Trophoblast cell (in vitro differentiated cells and primary cell): ENCODE measurements at regions not wholly inside any gene's neighbourhood (a gene's known extent, or its start where the extent isn't known, plus 50 kb on each side); places are given as distances from the start of the nearest gene placed in this dataset.

Source experiments
- DNase-seq, 2 donors: peaks; one replicate each; pipeline ENCODE4 v3.0.0-alpha.2; 2016
- H2AFZ ChIP-seq: 2 replicates; pipeline ENCODE4 v1.6.1; 2013; ENCODE audit warnings: low read length, moderate library complexity, mild to moderate bottlenecking; ENCODE audit not compliant: insufficient read depth, poor library complexity
- H2AK5ac ChIP-seq: 2 replicates; pipeline ENCODE4 v1.6.1; 2013; ENCODE audit warnings: mild to moderate bottlenecking, low read length
- H2BK120ac ChIP-seq: 2 replicates; pipeline ENCODE4 v1.6.1; 2013; ENCODE audit warnings: low read length, mild to moderate bottlenecking, moderate library complexity; ENCODE audit not compliant: insufficient read depth, poor library complexity
- H2BK12ac ChIP-seq: 2 replicates; pipeline ENCODE4 v1.6.1; 2013; ENCODE audit warnings: mild to moderate bottlenecking, low read length, moderate library complexity
- H2BK5ac ChIP-seq: 2 replicates; pipeline ENCODE4 v1.6.1; 2013; ENCODE audit warnings: low read length, low read depth, moderate library complexity, mild to moderate bottlenecking; ENCODE audit not compliant: poor library complexity
- H3K14ac ChIP-seq: 2 replicates; pipeline ENCODE4 v1.6.1; 2013; ENCODE audit warnings: mild to moderate bottlenecking, low read length
- H3K18ac ChIP-seq: 2 replicates; pipeline ENCODE4 v1.6.1; 2013; ENCODE audit warnings: mild to moderate bottlenecking, low read length
- H3K23ac ChIP-seq: 2 replicates; pipeline ENCODE4 v1.6.1; 2013; ENCODE audit warnings: low read length
- H3K27ac ChIP-seq: 2 replicates; pipeline ENCODE4 v1.5.1; 2013; ENCODE audit warnings: low read depth, mild to moderate bottlenecking, inconsistent platforms, low read length, moderate library complexity
- H3K27me3 ChIP-seq: 2 replicates; pipeline ENCODE4 v1.6.1; 2013; ENCODE audit warnings: inconsistent platforms, mild to moderate bottlenecking, low read length, moderate library complexity; ENCODE audit not compliant: insufficient read depth
- H3K36me3 ChIP-seq, 2 experiments: 1 replicate in 1 of 2; 2 replicates in 1 of 2; pipeline ENCODE4 v1.6.1; 2013; ENCODE audit warnings: low read length in 2 of 2, mild to moderate bottlenecking in 2 of 2, moderate library complexity in 1 of 2; ENCODE audit not compliant: insufficient read depth in 2 of 2, control insufficient read depth in 1 of 2
- H3K4ac ChIP-seq: 2 replicates; pipeline ENCODE4 v1.6.1; 2013; ENCODE audit warnings: low read depth, mild to moderate bottlenecking, low read length, moderate library complexity
- H3K4me1 ChIP-seq, 2 experiments: 1 replicate in 1 of 2; 2 replicates in 1 of 2; pipeline ENCODE4 v1.6.1; 2013; ENCODE audit warnings: low read length in 2 of 2, mild to moderate bottlenecking in 2 of 2, moderate library complexity in 1 of 2; ENCODE audit not compliant: insufficient read depth in 2 of 2, control insufficient read depth in 1 of 2
- H3K4me2 ChIP-seq: 2 replicates; pipeline ENCODE4 v1.6.1; 2013; ENCODE audit warnings: inconsistent platforms, mild to moderate bottlenecking, low read length, moderate library complexity
- H3K4me3 ChIP-seq: 2 replicates; pipeline ENCODE4 v1.5.1; 2013; ENCODE audit warnings: mild to moderate bottlenecking, low read depth, low read length, inconsistent platforms
- H3K79me1 ChIP-seq: one replicate; pipeline ENCODE4 v1.6.1; 2013; ENCODE audit warnings: low read length
- H3K79me2 ChIP-seq: 2 replicates; pipeline ENCODE4 v1.6.1; 2013; ENCODE audit warnings: low read length, mild to moderate bottlenecking; ENCODE audit not compliant: control insufficient read depth, insufficient read depth, poor library complexity
- H3K9ac ChIP-seq: 2 replicates; pipeline ENCODE4 v1.6.1; 2013; ENCODE audit warnings: mild to moderate bottlenecking, low read length
- H3K9me3 ChIP-seq: 2 replicates; pipeline ENCODE4 v1.6.1; 2013; ENCODE audit warnings: low read depth, mild to moderate bottlenecking, control low read depth, inconsistent platforms, low read length; ENCODE audit not compliant: insufficient read depth
- H4K12ac ChIP-seq: 2 replicates; pipeline ENCODE4 v1.6.1; 2013; ENCODE audit warnings: low read depth, mild to moderate bottlenecking, low read length, moderate library complexity
- H4K8ac ChIP-seq: 2 replicates; pipeline ENCODE4 v1.6.1; 2013; ENCODE audit warnings: low read depth, mild to moderate bottlenecking, low read length, moderate library complexity
- H4K91ac ChIP-seq: one replicate; pipeline ENCODE4 v1.6.1; 2013; ENCODE audit warnings: low read depth, mild to moderate bottlenecking, low read length, moderate library complexity
- WGBS: extraction: QIAGEN DNeasy Blood & Tissue Kit; methylation state at CpG from one replicate; pipeline ENCODE4 v1.1.7; 2013; ENCODE audit warnings: missing lambda C conversion rate; ENCODE audit not compliant: insufficient read length, insufficient coverage; ENCODE audit errors: extremely low coverage; 5-methylcytosine and 5-hydroxymethylcytosine counted together

DNA sequence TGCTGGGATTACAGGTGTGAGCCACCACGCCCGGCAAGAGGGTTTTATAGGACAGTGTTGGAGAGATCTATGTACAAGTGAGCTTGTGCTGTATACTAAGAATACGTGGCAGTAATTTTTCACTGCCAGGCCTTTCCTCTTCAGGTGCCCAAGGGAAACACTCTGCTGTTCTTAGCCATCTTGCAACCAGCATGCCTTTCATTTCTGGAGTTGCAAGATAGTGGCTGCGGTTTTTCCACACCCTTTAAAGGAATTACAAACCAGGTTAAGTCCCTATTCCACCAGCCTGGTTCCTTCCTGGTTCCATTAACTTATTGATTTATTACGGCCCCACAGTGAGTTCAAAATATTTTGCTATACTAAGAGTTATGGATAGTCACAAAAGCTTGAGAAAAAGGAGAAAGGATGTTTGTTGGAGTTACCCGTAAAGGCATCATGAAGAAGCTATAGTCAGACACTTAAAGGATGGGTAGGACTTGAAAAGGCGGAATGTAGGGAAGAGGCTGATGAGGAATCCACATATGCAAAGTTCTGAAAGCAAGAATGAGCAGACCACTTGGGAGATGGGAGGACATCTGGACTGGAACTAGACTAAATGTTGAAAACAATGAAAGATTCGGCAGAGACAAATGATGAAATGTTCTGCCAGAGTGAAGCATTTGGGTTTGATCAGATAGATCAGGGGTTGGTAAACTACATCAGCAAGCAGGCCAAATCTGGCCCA is 61.4 kb upstream of the ASIP start:
- Histone ChIP-seq H3K9me3 (no peaks in the 10 kb centered on the region), H2BK12ac (no peak overlapping the region), H3K27me3 (no peaks in the 10 kb centered on the region), H2AFZ (no peak overlapping the region), H3K4me2 (no peak overlapping the region), H3K79me2 (no peaks in the 10 kb centered on the region), H2BK120ac (no peak overlapping the region), H4K12ac (no peak overlapping the region), H3K4me1 (peaks cover 0 to 2% of the 10 kb centered on the region in 2 experiments), H3K18ac (no peak overlapping the region), H3K4ac (no peak overlapping the region), H2BK5ac (no peak overlapping the region), H4K8ac (no peak overlapping the region), H3K23ac (no peak overlapping the region), H3K9ac (no peak overlapping the region), H3K4me3 (no peak overlapping the region), H3K36me3 (no peaks in the 10 kb centered on the region), H3K27ac (no peak overlapping the region), H3K79me1 (no peaks in the 10 kb centered on the region), H3K14ac (no peak overlapping the region), H2AK5ac (no peak overlapping the region), H4K91ac (no peak overlapping the region)
- DNase-seq, result peak; percentile 78 to 91
- WGBS, result no CpG with 5 or more reads among the region's 8 CpGs

DNA sequence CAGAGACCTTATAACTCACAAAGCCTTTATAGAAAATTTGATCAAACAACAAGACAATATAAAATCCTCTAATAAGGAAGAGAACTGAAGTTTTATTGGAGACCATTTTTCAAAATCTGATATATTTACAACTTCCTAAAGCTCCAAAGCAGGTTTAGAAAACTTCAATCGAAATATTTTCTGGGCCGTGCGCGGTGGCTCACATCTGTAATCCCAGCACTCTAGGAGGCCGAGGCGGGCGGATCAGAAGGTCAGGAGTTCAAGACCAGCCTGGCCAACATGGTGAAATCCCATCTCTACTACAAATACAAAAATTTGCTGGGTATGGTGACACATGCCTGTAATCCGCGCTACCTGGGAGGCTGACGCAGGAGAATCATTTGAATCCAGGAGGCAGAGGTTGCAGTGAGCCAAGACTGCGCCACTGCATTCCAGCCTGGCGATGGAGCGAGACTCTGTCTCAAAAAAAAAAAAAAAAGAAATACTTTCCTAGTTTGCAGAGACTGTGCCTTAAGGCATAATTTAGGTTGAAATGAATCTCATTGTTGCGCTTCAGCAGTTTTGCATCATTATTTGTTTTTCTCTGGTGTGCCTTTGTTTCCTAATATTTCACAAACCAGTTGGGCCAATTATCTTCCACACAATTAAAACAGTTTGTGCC is 60.6 kb upstream of the ASIP start:
- no peak overlapping the region for H3K27ac ChIP-seq
- no peak overlapping the region for H2BK120ac ChIP-seq
- no peak overlapping the region for H4K8ac ChIP-seq
- H3K4me2 ChIP-seq, result no peak overlapping the region
- no peaks in the 10 kb centered on the region for H3K79me1 ChIP-seq
- H3K4ac ChIP-seq, result no peak overlapping the region
- no peak overlapping the region for H3K9ac ChIP-seq
- H3K14ac ChIP-seq, result no peak overlapping the region
- H4K91ac ChIP-seq, result no peak overlapping the region
- no peak overlapping the region for H3K4me3 ChIP-seq
- H4K12ac ChIP-seq, result no peak overlapping the region
- no peaks in the 10 kb centered on the region for H3K79me2 ChIP-seq
- peaks cover 0 to 2% of the 10 kb centered on the region in 2 experiments for H3K4me1 ChIP-seq
- no peak overlapping the region for H3K18ac ChIP-seq
- H3K23ac ChIP-seq, result no peak overlapping the region
- no peaks in the 10 kb centered on the region for H3K27me3 ChIP-seq
- H2BK5ac ChIP-seq, result no peak overlapping the region
- DNase-seq, result peak; percentile 88 to 93
- WGBS, result no CpG with 5 or more reads among the region's 14 CpGs
- no peaks in the 10 kb centered on the region for H3K9me3 ChIP-seq
- no peak overlapping the region for H2AK5ac ChIP-seq
- no peaks in the 10 kb centered on the region for H3K36me3 ChIP-seq
- no peak overlapping the region for H2AFZ ChIP-seq
- no peak overlapping the region for H2BK12ac ChIP-seq

DNA sequence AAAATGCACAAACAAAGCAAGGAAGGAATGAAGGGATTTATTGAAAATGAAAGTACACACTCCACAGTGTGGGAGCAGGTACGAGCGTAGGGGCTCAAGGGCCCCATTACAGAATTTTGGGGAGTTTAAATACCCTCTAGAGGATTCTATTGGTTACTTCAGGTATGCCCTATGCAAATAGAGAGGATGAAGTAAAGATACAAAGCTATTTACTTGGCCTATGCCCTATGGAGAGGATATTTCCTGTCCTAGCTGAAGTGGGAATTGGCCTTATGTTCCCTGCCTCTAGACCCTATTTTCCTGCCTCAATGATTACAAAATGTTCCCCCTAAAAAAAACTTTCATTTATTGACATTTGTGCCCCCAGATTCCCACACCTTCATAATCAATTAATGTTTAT is 59.7 kb upstream of the ASIP start:
- no peak overlapping the region for H3K9ac ChIP-seq
- no peaks in the 10 kb centered on the region for H3K27me3 ChIP-seq
- H3K23ac ChIP-seq, result no peak overlapping the region
- WGBS, result no CpG with 5 or more reads among the region's 2 CpGs
- H3K14ac ChIP-seq, result no peak overlapping the region
- no peak overlapping the region for H3K4me3 ChIP-seq
- no peaks in the 10 kb centered on the region for H3K9me3 ChIP-seq
- no peak overlapping the region for H3K27ac ChIP-seq
- H3K4ac ChIP-seq, result no peak overlapping the region
- H4K91ac ChIP-seq, result no peak overlapping the region
- no peak overlapping the region for H2BK5ac ChIP-seq
- H2AK5ac ChIP-seq, result no peak overlapping the region
- DNase-seq, result no peak
- no peak overlapping the region for H2AFZ ChIP-seq
- no peak overlapping the region for H4K12ac ChIP-seq
- H3K79me2 ChIP-seq, result no peaks in the 10 kb centered on the region
- H2BK12ac ChIP-seq, result no peak overlapping the region
- no peak overlapping the region for H4K8ac ChIP-seq
- H3K4me2 ChIP-seq, result no peak overlapping the region
- no peaks in the 10 kb centered on the region for H3K36me3 ChIP-seq
- H3K18ac ChIP-seq, result no peak overlapping the region
- peaks cover 0 to 2% of the 10 kb centered on the region in 2 experiments for H3K4me1 ChIP-seq
- no peak overlapping the region for H2BK120ac ChIP-seq
- H3K79me1 ChIP-seq, result no peaks in the 10 kb centered on the region

DNA sequence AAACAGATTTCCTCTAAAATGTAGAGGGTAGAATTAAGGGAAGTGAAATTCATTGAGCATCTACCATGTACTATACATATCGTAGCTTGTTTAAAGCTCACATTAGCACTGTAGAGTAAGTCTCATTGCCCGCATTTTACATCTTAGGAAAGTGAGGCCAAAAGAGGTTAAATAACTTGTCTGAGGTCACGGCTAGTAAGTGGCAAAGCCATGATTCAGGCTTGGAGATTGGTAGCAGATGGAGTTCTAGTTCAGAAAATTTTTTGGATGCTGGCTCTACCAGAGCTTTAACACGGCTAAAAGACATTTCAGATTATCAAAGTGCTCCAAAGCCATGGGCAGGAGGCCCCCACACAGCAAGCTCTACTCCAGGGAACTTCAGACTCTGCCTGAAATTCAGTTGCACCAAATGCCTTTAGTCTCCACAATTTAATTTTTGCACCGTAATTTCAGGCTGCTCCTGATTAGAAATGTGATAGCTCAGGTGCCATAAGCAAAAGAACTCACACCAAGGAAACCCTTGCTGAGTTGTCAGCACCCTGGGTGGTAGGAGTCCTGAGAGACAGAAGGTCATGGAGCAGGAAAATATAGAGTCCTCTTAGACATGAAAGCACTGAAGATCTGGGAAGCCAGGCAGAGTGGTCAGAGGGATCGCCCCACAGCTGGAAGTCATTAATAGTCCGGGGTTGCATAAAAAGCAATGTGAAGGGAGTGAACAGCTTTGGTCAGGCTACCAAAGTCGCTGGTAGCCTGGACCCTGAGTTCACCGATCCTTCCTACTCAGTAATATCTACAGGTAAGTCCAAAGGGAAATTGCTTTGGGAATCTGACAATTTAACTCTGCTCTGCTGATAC is 55.2 kb upstream of the ASIP start:
- no peaks in the 10 kb centered on the region for H3K27me3 ChIP-seq
- H3K14ac ChIP-seq, result no peak overlapping the region
- H3K9ac ChIP-seq, result no peak overlapping the region
- no peaks in the 10 kb centered on the region for H3K79me1 ChIP-seq
- H3K27ac ChIP-seq, result no peak overlapping the region
- no peak overlapping the region for H3K4me2 ChIP-seq
- H2BK5ac ChIP-seq, result no peak overlapping the region
- DNase-seq, result peak in 1 of 2 donors; percentile 10
- H2AK5ac ChIP-seq, result no peak overlapping the region
- no peak overlapping the region for H2AFZ ChIP-seq
- H3K18ac ChIP-seq, result no peak overlapping the region
- H3K4ac ChIP-seq, result no peak overlapping the region
- H4K8ac ChIP-seq, result no peak overlapping the region
- H3K4me1 ChIP-seq, result peaks cover 0 to 2% of the 10 kb centered on the region in 2 experiments
- no peak overlapping the region for H3K23ac ChIP-seq
- H3K79me2 ChIP-seq, result no peaks in the 10 kb centered on the region
- no CpG with 5 or more reads among the region's 9 CpGs for WGBS
- no peaks in the 10 kb centered on the region for H3K9me3 ChIP-seq
- H2BK120ac ChIP-seq, result no peak overlapping the region
- no peak overlapping the region for H2BK12ac ChIP-seq
- no peak overlapping the region for H3K4me3 ChIP-seq
- no peaks in the 10 kb centered on the region for H3K36me3 ChIP-seq
- no peak overlapping the region for H4K12ac ChIP-seq
- H4K91ac ChIP-seq, result no peak overlapping the region
